Gastroesophageal sphincter (tissue), 4 donors: ENCODE measurements at regions not wholly inside any gene's neighbourhood (a gene's known extent, or its start where the extent isn't known, plus 50 kb on each side); places are given as distances from the start of the nearest gene placed in this dataset.
"Not testable (repeated sequence)": the region's sequence is repeated elsewhere in the genome, so short reads cannot be mapped to it uniquely, and the experiment has no call there.

Experiments
- ATAC-seq: fragments of 150-250 bp; one replicate; pipeline ENCODE4 v1.9.1; 2016; ENCODE audit warnings: mild to moderate bottlenecking, moderate library complexity
- H3K27ac ChIP-seq, 4 donors: fragments of 200-600 bp; sonication (generic) in 3 of 4; 1 replicate in 3 of 4; 2 replicates in 1 of 4; pipeline ENCODE4 v1.5.1; 2016 to 2019
- H3K27me3 ChIP-seq: fragments of 200-600 bp; sonication (generic); one replicate; pipeline ENCODE4 v1.5.1; 2019
- H3K36me3 ChIP-seq, 2 donors: fragments of 200-600 bp; sonication (generic); one replicate each; pipeline ENCODE4 v1.5.1; 2019; ENCODE audit warnings: control low read depth in 1 of 2
- H3K4me1 ChIP-seq, 3 donors: fragments of 200-600 bp; sonication (generic); 1 replicate in 2 of 3; 2 replicates in 1 of 3; pipeline ENCODE4 v1.5.1; 2016 to 2019; ENCODE audit warnings: control low read depth in 2 of 3
- H3K4me3 ChIP-seq, 2 donors: fragments of 200-600 bp; sonication (generic); one replicate each; pipeline ENCODE4 v1.5.1; 2019; ENCODE audit warnings: mild to moderate bottlenecking in 1 of 2, moderate library complexity in 1 of 2
- H3K9me3 ChIP-seq, 3 donors: fragments of 200-600 bp; sonication (generic); one replicate each; pipeline ENCODE4 v1.5.1; 2017 to 2019; ENCODE audit warnings: control low read depth in 2 of 3
- EP300 ChIP-seq: sonication (generic); formaldehyde crosslinking; IDR thresholded peaks from one replicate; pipeline ENCODE4 v1.6.1; 2017; ENCODE audit warnings: antibody characterized with exemption, mild to moderate bottlenecking
- POLR2A ChIP-seq, 2 donors: fragments of 450-650 bp; IDR thresholded peaks; one replicate each; pipeline ENCODE4 v1.6.1; 2017; ENCODE audit warnings: antibody characterized with exemption in 2 of 2, mild to moderate bottlenecking in 2 of 2, moderate library complexity in 1 of 2
- POLR2AphosphoS5 ChIP-seq: sonication (generic); formaldehyde crosslinking; IDR thresholded peaks from one replicate; pipeline ENCODE4 v1.6.1; 2017; ENCODE audit warnings: antibody characterized with exemption
- WGBS, 2 donors: methylation state at CpG; one replicate each; pipeline ENCODE4 v1.1.5; 2018; ENCODE audit warnings: low coverage in 1 of 2; 5-methylcytosine and 5-hydroxymethylcytosine counted together
- TF ChIP-seq, protein P1 (sequence below), 4 experiments: fragments of 200-600 bp in 2 of 4; fragments of 450-650 bp in 2 of 4; sonication (generic) in 1 of 4; IDR thresholded peaks; one replicate each; pipeline ENCODE4 v1.5.1; 2017 to 2019; ENCODE audit warnings: antibody characterized with exemption in 4 of 4, mild to moderate bottlenecking in 2 of 4, moderate library complexity in 2 of 4

DNA sequence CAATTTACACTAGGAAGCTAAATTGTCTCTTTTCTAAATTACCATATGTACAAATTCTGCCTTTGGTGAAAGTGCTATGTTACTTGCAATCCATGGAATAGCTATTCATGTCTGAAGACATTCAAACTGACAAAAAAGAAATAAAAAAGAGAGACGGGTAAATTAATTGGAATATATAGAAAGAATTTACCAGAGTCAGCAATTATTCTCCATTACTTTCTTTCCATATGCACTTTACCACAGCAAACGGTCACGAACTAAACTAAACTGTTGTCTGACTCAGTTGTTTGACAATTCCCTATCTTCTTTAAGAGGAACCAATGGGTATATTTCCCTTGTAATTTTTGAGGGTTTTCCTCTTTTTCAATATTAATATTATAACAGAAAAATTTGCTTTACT is 85.7 kb downstream of the HOXA1 start:
- no peak overlapping the region for H3K4me3 ChIP-seq
- peaks cover 0 to 26% (median 0%) of the 10 kb centered on the region in 3 donors for H3K9me3 ChIP-seq
- no peaks in the 10 kb centered on the region for H3K27me3 ChIP-seq
- no peaks in the 10 kb centered on the region for H3K4me1 ChIP-seq
- no peak overlapping the region for H3K27ac ChIP-seq
- TF ChIP-seq POLR2AphosphoS5 (no peak), EP300 (no peak)
- TF ChIP-seq, protein P1, sequence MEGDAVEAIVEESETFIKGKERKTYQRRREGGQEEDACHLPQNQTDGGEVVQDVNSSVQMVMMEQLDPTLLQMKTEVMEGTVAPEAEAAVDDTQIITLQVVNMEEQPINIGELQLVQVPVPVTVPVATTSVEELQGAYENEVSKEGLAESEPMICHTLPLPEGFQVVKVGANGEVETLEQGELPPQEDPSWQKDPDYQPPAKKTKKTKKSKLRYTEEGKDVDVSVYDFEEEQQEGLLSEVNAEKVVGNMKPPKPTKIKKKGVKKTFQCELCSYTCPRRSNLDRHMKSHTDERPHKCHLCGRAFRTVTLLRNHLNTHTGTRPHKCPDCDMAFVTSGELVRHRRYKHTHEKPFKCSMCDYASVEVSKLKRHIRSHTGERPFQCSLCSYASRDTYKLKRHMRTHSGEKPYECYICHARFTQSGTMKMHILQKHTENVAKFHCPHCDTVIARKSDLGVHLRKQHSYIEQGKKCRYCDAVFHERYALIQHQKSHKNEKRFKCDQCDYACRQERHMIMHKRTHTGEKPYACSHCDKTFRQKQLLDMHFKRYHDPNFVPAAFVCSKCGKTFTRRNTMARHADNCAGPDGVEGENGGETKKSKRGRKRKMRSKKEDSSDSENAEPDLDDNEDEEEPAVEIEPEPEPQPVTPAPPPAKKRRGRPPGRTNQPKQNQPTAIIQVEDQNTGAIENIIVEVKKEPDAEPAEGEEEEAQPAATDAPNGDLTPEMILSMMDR (IDR thresholded peaks at IDR 0.05), result no peak
- ATAC-seq, result no peak
- WGBS, 2 donors, result 88 to 93% methylated on average over 3 of the region's 3 CpGs
- H3K36me3 ChIP-seq, result no peaks in the 10 kb centered on the region

DNA sequence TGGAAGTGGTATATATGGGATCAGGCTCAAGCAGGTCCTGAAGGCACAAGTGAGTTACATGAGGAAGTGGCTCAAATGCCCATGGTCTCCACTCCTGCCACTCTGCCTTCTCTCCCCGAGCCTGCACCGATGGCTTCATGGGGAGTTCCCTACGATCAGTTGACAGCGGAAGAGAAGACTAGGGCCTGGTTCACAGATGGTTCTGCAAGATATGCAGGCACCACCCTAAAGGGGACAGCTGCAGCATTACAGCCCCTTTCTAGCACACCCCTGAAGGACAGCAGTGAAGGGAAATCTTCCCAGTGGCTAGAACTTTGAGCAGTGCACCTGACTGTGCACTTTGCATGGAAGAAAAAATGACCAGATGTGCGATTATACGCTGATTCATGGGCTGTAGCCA is 95.3 kb downstream of the HOXA1 start:
- Histone ChIP-seq H3K27me3 (no peaks in the 10 kb centered on the region), H3K36me3 (no peaks in the 10 kb centered on the region), H3K9me3 (peaks cover 0 to 19% (median 0%) of the 10 kb centered on the region in 3 donors), H3K27ac (no peak overlapping the region), H3K4me3 (no peak overlapping the region), H3K4me1 (no peaks in the 10 kb centered on the region)
- 85 to 100% methylated on average over 2 to 4 of the region's 6 CpGs for WGBS, 2 donors
- TF ChIP-seq, protein P1 (IDR thresholded peaks at IDR 0.05), result no peak
- no peak for TF ChIP-seq POLR2AphosphoS5
- TF ChIP-seq EP300, result no peak
- no peak for TF ChIP-seq POLR2A (IDR thresholded peaks at IDR 0.05)
- ATAC-seq, result no peak

DNA sequence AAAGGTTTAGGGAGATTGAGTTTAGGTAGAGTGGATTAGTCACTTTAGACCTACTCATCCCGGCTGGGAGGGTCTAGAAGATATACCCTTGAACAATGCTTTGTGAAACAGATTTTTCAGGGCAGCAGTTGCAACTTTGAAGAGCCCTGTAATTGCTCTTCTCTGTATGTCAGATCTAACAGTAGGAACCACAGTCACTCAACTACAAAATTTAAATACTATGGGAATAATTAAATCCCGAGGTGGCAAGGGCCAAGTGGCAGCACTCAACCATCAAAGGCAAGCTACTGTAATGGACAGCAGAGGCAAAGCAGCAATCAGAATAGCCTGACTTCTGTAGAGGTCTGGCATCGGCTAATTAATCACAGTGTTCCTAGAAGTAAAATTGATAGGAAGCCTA is 97.5 kb downstream of the HOXA1 start:
- not testable (repeated sequence) for H3K27ac ChIP-seq, ATAC-seq, H3K4me1 ChIP-seq, H3K27me3 ChIP-seq, H3K36me3 ChIP-seq, H3K4me3 ChIP-seq
- WGBS, 2 donors, result 73 to 100% methylated on average over 1 of the region's 3 CpGs
- peaks cover 0 to 19% (median 0%) of the 10 kb centered on the region in 3 donors for H3K9me3 ChIP-seq

DNA sequence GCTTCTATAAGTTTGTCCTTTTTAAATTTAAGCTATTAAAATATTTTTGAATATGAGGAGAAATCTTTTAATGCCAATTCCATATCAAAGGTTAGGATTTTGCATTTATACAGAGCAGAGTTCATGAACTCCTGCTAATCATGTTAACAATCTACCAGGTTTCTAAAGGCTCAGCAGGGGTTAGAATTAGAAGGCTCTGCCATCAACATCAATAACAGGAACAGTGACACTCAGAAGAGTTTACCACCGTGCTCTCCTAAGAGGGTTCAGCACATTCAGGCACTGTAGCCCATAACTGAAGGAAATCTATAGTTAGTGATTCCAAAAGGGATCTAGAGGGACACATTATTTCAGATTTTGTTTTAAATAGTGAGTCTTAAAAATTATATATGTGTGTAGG is 100.1 kb downstream of the HOXA1 start:
- H3K27me3 ChIP-seq, result no peaks in the 10 kb centered on the region
- no peak for TF ChIP-seq POLR2A (IDR thresholded peaks at IDR 0.05)
- no peak for TF ChIP-seq POLR2AphosphoS5
- TF ChIP-seq, protein P1 (IDR thresholded peaks at IDR 0.05), result no peak
- peaks cover 0 to 19% (median 0%) of the 10 kb centered on the region in 3 donors for H3K9me3 ChIP-seq
- ATAC-seq, result no peak
- 54 to 67% methylated on average over 1 of the region's 1 CpG for WGBS, 2 donors
- H3K4me1 ChIP-seq, result no peaks in the 10 kb centered on the region
- H3K27ac ChIP-seq, result no peak overlapping the region
- no peaks in the 10 kb centered on the region for H3K36me3 ChIP-seq
- H3K4me3 ChIP-seq, result no peak overlapping the region

DNA sequence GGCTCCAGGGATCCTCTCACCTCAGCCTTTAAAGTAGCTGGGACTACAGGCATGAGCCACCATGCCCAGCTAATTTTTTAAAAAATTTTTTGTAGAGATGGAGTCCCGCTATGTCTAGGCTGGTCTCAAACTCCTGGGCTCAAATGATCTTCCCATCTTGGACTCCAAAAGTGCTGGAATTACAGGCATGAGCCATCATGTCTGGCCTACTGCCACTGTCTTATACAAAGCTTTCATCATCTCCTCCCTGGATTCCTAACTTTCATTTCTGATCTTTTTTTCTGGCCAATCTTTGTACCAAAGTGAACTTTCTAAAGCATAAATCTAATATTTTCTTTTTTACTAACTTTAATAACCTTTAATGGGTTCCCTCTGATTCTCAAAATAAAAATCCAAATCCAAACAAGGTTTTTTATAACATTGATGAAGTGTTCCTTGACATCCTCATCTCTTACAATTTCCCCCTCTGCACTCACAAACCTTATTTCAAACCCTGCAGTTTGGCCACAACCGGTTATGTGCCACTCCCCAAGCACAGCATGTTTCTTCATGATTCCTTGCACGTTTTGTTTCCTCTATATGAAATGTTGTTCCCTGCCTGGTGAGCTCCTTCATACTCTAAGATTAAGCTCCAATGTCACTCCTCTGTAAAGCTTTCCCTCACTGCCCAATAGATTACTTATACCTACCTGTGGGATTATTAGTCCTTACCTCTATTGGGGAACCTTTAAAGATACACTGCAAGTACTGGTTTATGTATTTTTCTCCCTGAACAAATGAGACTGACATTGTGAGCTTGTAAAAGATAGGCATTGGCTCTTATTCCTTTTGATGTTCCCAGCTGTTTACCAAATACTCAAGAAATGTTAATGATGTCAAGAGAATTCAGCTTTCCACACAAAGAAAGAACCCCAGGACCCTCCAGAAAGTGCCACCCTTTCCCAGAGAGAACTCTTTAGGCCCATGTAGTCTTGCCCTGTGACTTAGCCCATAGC is 101.7 kb downstream of the HOXA1 start:
- H3K27ac ChIP-seq, result no peak overlapping the region
- ATAC-seq, result no peak
- no peak overlapping the region for H3K4me3 ChIP-seq
- no peaks in the 10 kb centered on the region for H3K4me1 ChIP-seq
- H3K9me3 ChIP-seq, result peaks cover 0 to 18% (median 0%) of the 10 kb centered on the region in 3 donors
- TF ChIP-seq POLR2AphosphoS5, result no peak
- TF ChIP-seq EP300, result no peak
- TF ChIP-seq POLR2A (IDR thresholded peaks at IDR 0.05), result no peak
- TF ChIP-seq, protein P1 (IDR thresholded peaks at IDR 0.05), result no peak
- WGBS, 2 donors, result 54 to 58% methylated on average over 3 of the region's 3 CpGs
- no peaks in the 10 kb centered on the region for H3K27me3 ChIP-seq
- no peaks in the 10 kb centered on the region for H3K36me3 ChIP-seq
